ENCODE measurements at regions not wholly inside any gene's neighbourhood (a gene's known extent, or its start where the extent isn't known, plus 50 kb on each side); places are given as distances from the start of the nearest gene placed in this dataset.
A peak's percentile ranks its signal among the peaks of the same experiment; 100 is the strongest.

DNA sequence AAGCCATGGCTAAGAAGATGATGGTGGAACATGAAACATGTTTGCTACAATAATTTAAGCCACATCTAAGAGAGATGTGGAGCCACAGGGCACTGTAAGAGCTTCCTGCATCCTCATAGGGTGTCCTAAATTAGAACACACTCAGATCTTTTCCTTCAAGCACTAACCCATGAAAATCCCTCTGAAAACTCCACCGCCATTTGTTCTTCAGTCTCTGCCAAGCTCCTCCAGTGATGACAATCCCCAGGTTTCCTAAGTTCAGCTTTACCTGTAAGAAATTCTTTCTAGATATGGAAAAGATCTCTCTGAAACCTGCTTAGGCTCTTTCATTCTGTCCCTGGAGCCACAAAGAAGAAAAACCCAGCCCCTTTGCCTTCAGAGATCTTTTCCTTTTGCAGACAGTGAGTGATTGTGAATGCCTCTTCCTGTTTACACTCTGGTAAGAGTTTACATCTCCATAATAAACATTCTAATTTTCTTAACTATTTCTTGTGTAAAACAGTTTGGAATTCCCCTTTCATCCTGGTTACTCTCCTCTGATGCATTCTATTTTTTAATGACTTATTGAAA lies 907.2 kb downstream of the VRK1 start:
- DNase-seq, result no peak

- no peak for DNase-seq
These were observed 907.9 kb downstream of the VRK1 start for GRCh38 chr14:97705107-97705506.

- peak in 1 of 2 experiments; percentile 28 for DNase-seq
These were observed 908.8 kb downstream of the VRK1 start for GRCh38 chr14:97705976-97706375.

DNA sequence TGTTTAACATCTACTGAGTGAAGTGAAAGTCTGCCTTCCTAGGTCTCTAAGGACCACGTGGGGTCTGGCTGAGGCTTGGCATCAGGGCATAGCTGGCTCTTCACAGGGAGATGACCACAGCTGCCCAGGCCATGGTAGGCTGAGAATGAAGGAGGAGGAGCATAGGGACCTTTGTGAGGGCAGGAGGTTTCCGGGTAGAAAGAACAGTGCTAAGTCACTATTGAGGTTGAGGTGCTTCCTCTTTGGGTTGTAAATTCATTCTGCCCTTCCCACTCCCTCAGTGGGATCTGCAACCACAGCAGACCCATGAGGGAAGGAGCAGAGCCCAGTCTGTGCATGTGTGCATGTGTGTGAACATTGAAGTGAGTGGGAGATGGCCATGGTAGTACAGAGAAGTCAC lies 909.6 kb downstream of the VRK1 start:
- no peak for DNase-seq

GRCh38 chr14:97707603-97708002 lies 910.4 kb downstream of the VRK1 start:
- peak in 1 of 2 experiments; percentile 29 for DNase-seq

DNA sequence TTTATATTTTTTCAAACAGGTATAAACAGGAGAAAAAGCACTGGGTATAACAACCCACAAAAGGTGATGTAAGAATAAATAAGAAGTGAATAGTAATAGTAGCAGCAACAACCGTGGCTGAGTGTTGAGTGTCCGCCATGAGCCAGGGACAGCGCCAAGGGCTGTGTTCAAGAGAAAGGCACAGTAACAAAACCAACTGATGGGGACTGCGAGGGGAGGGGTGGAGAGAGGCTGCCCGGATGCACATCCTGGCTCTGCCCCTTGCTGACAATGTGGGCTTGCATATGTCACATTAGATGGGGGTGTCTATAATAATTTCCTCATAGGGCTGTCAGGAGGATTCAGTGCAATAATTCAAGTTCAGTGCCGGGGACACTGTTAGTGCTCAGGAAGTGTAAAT lies 912.4 kb downstream of the VRK1 start:
- DNase-seq, result no peak

- no peak for DNase-seq
These were observed 913.5 kb downstream of the VRK1 start for GRCh38 chr14:97710726-97711125.

DNA sequence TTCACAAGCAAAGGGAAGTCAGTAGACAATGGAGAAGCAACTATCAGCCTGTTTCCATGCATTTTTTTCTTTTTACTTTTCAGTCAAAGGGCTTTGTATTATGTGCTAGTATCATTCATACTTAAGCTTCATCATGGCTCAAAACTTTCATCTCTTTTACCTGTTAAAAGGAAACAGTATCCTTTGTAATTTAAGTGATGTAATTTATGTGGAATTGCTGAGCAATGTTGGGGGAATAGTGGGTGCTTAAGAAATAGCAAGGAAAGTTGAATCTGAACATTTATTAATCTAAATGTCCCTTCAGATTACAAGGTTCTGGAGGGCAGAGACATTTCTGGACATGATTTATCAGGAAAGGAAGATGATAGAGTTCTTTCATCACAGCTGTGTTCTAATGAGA lies 915.3 kb downstream of the VRK1 start:
- no peak for DNase-seq

GRCh38 chr14:97713023-97713422 lies 915.8 kb downstream of the VRK1 start:
- DNase-seq, result peak in 1 of 2 experiments; percentile 27

DNA sequence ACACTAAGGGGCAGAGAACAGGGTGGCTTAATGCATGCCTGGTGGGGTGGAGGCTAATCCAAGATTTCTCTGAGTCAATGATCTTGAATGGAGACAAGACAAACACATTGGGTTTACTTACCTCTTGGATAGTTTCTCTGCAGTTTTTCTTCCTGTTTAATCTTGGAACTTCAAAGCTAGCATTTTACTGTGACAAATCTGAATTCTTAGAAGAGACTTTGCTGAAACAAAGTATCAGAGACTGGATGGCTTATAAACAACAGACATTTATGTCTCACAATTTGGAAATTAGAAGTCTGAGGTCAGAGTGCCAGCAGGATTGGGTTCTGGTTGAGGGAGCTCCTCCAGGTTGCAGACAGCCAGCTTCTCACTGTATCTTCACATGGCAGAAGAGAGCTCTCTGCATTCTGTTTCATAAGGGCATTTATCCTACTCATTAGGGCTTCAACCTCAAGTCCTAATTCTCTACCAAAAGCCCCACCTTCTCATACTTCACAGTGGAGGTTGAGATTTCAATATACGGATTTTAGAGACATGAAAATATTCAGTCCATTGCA lies 921.8 kb downstream of the VRK1 start:
- no peak for DNase-seq

DNA sequence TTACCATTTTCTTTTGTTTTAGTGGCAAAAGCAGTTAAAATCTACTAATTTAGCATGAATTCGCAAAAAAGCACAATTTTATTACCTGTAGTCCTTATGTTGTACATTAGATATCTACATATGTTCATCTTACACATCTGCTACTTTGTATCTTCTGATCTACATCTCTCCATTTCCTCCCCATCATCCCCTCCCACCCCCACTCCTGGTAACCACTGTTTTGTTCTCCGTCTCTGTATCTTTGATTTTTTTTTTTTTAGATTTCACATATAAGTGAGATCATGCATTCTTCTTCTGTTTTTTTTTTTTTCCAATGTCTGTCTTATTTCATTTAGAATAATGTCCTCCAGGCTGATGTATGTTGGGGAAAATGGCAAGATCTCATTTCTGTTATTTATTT lies 922.7 kb downstream of the VRK1 start:
- DNase-seq, result no peak

- DNase-seq, result no peak
These were observed 926.2 kb downstream of the VRK1 start for GRCh38 chr14:97723351-97723750.

GRCh38 chr14:97723819-97724218 lies 926.6 kb downstream of the VRK1 start:
- DNase-seq, result peak; percentile 46

DNA sequence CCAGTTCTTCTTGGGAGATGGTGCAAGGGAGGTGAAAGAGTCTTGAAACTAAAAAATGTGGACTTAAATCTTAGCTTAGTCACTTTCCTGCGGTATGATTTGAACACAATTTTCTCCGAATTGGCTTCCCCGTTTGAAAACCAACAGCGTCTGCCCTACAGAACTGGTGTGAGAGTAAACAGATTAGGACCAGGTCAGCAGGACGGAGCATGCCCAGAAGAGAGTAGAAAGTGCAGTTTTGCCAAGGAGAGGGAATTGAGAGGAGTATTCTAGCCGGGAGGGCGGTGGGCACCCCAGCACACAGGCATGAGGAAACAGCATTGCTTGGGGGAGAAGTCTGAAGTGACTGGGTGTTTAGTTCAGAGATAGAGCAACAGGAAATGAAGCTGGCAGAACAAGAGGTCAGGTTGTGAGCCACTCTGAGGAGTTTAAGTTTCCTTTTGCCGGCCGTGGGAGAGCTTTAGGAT lies 927.1 kb downstream of the VRK1 start:
- DNase-seq, result peak; percentile 71 to 72

GRCh38 chr14:97726676-97727075 lies 929.5 kb downstream of the VRK1 start:
- no peak for DNase-seq

- no peak for DNase-seq
These were observed 933.5 kb downstream of the VRK1 start for GRCh38 chr14:97730706-97731105.

- DNase-seq, result no peak
These were observed 934.6 kb downstream of the VRK1 start for GRCh38 chr14:97731800-97732199.

DNA sequence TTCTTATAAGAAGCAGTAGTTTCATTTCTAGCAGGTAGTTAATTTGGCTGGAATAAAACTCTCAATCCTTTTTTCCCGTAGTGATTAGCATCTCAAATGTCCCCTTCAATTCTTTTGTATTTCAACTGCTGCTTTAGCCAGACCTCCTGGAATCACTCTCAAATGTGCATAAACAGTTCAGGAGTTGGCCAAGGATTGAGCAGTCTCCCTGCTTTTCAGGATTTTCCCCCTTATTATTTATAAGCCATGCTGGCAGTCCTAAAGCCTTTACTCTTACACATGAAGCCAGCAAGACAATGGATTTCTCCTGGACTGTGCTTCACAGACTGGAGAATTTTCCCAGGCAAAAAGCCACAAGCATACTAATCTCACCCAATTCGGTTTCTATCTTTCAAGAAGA lies 950.1 kb downstream of the VRK1 start:
- DNase-seq, result no peak

DNA sequence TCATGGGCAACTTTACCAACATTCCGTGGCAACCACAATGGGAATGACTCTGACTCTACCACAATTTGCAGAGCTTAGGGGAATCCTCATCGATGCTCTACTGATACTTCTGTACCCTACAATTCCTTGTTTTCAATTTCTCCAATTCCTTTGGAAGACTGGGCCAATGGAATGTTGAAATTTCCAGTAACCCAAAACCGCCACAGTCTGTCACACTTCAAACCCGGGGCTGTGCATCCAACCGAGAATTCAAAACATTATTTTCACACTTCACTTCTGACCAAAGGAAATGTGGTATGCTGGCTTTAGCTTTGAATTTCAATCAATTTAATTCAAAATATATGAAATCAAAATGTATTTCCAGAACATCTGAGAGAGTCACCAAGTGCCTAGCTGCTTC lies 951.4 kb downstream of the VRK1 start:
- DNase-seq, result no peak

- DNase-seq, result no peak
These were observed 960.3 kb downstream of the VRK1 start for GRCh38 chr14:97757491-97757890.

DNA sequence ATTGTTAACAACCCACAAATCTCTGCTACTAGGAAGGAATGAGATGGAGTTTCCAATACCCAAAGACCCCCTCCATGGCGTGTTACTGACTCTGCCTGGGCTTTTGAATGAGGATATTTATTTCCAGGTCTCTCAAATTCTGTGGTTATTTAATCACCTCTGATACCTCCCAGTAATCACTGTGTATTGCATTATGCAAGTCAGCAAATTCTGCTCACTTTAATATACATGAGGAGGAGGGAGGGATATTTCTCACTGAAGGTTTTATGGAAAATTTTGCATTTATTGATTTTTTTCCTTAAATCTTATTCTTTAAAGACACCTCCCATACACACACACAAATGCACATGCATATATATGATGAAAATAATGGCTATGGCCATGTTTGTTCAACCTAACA lies 962.9 kb downstream of the VRK1 start:
- no peak for DNase-seq

GRCh38 chr14:97762386-97762785 lies 965.2 kb downstream of the VRK1 start:
- no peak for DNase-seq

DNA sequence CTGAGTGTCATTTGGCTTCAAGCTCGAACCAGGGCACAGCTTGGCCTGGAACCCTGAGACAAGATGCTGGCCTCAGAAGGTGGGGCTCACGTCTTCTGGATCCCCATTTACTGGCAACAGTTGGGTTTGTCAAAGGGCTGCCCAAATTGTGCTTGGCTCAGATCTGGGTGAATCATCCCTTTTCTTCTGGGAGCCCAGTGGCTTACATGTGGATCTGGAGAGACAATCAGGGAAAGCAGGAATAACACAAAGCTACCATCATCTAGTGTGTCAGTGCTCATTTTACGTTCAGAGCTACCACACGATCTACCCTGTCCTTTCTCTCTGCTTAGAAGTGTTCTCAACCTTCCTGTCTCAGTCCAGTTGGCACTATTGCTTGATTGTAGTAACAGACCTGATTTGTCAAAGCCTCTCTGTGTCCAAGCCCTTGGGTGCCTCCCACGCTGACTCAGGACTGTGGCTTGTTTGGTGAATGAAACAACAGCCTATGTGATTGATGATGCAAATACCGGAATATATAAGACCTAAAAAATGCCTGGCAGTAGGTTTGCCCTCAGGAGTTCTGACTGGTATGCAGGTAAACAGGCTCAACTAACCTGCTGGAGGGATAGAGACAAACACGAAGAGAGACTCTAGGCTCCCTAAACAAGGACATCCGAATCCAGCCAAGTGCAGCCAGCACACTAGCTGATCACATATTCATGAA lies 974.3 kb downstream of the VRK1 start:
- no peak for DNase-seq

DNA sequence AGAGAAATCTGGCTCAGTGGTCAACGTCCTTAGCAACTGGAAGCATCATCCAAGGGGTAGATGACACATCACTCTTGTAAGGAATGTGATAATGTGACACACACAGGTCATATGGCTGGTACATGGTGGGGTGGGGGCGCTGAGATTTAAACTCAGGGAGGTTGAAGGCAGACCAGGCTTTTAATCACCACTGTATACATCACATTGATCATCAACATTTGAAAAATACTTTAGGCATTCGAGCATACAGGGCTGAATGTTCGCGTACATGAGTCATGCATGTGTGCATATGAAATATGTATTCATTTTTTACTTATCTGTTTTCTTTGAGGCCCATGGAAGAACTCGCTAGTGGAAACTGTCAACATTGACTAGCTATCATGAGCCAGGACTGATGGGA lies 976.4 kb downstream of the VRK1 start:
- no peak for DNase-seq

Measured in activated T-cell treated with anti-CD3 and anti-CD28 coated beads, Interleukin-2, amount 50 U/mL, for 48 hours (primary cell).